ENCODE measurements at regions not wholly inside any gene's neighbourhood (a gene's known extent, or its start where the extent isn't known, plus 50 kb on each side); places are given as distances from the start of the nearest gene placed in this dataset.

DNA sequence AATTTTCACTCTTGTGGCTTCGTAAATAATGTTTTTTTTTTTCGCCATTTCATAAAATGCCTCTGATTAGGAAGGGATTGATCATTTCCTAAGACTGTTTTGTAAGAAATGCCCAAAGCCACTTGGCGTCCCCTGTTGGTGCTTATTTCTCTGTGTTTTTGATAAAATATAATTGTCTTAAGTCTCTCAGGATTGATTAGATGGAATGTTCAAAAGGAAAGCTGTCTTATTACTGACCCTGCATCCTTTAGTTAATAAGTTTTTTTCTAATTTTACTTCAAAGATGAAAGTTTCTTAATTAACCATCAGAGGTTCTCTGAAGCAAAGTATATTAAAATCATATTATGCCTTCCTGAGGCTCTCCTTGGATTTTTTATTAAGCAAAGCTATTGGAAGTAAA, 624.3 kb upstream of the TENM4 start:
- TF ChIP-seq, protein P1, sequence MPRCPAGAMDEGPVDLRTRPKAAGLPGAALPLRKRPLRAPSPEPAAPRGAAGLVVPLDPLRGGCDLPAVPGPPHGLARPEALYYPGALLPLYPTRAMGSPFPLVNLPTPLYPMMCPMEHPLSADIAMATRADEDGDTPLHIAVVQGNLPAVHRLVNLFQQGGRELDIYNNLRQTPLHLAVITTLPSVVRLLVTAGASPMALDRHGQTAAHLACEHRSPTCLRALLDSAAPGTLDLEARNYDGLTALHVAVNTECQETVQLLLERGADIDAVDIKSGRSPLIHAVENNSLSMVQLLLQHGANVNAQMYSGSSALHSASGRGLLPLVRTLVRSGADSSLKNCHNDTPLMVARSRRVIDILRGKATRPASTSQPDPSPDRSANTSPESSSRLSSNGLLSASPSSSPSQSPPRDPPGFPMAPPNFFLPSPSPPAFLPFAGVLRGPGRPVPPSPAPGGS (CRISPR knock-in tag; IDR thresholded peaks at IDR 0.05) = no peak
- TF ChIP-seq ZNF530 (CRISPR knock-in tag; IDR thresholded peaks at IDR 0.05; ENCODE audit: low read depth) (no peak), TEAD2 (CRISPR knock-in tag; IDR thresholded peaks at IDR 0.05) (no peak)
- TF ChIP-seq, protein P2, sequence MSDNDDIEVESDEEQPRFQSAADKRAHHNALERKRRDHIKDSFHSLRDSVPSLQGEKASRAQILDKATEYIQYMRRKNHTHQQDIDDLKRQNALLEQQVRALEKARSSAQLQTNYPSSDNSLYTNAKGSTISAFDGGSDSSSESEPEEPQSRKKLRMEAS (IDR thresholded peaks at IDR 0.05) = no peak
